ENCODE measurements at regions not wholly inside any gene's neighbourhood (a gene's known extent, or its start where the extent isn't known, plus 50 kb on each side); places are given as distances from the start of the nearest gene placed in this dataset.
"Not testable (repeated sequence)": the region's sequence is repeated elsewhere in the genome, so short reads cannot be mapped to it uniquely, and the experiment has no call there.

- DNase-seq (ENCODE audit: low spot score), result no peak
Measured at GRCh38 chr3:165521131-165521871, 315.9 kb downstream of the BCHE start.

GRCh38 chr3:165519687-165520086 is 317.5 kb downstream of the BCHE start:
- DNase-seq (ENCODE audit: low spot score), result no peak

- no peak for DNase-seq (ENCODE audit: low spot score)
Measured at GRCh38 chr3:165518346-165518745, 318.9 kb downstream of the BCHE start.

GRCh38 chr3:165513715-165514701 is 317.8 kb upstream of the SLITRK3 start:
- no peak for DNase-seq (ENCODE audit: low spot score)

- no peak for DNase-seq (ENCODE audit: low spot score)
Measured at GRCh38 chr3:165507576-165507975, 311.4 kb upstream of the SLITRK3 start.

GRCh38 chr3:165507060-165507459 is 310.9 kb upstream of the SLITRK3 start:
- no peak for DNase-seq (ENCODE audit: low spot score)

GRCh38 chr3:165505657-165506056 is 309.5 kb upstream of the SLITRK3 start:
- no peak for DNase-seq (ENCODE audit: low spot score)

GRCh38 chr3:165504554-165504953 is 308.4 kb upstream of the SLITRK3 start:
- no peak for DNase-seq (ENCODE audit: low spot score)

- DNase-seq (ENCODE audit: low spot score), result no peak
Measured at GRCh38 chr3:165503825-165504224, 307.6 kb upstream of the SLITRK3 start.

- no peak for DNase-seq (ENCODE audit: low spot score)
Measured at GRCh38 chr3:165503346-165503745, 307.2 kb upstream of the SLITRK3 start.

GRCh38 chr3:165502707-165503106 is 306.5 kb upstream of the SLITRK3 start:
- no peak for DNase-seq (ENCODE audit: low spot score)

- DNase-seq (ENCODE audit: low spot score), result not testable (repeated sequence)
Measured at GRCh38 chr3:165498742-165499141, 302.6 kb upstream of the SLITRK3 start.

- DNase-seq (ENCODE audit: low spot score), result no peak
Measured at GRCh38 chr3:165491487-165491886, 295.3 kb upstream of the SLITRK3 start.

- DNase-seq (ENCODE audit: low spot score), result no peak
Measured at GRCh38 chr3:165476399-165477060, 280.3 kb upstream of the SLITRK3 start.

- DNase-seq (ENCODE audit: low spot score), result no peak
Measured at GRCh38 chr3:165466856-165467255, 270.7 kb upstream of the SLITRK3 start.

GRCh38 chr3:165464736-165465135 is 268.6 kb upstream of the SLITRK3 start:
- DNase-seq (ENCODE audit: low spot score), result no peak

GRCh38 chr3:165463531-165463930 is 267.3 kb upstream of the SLITRK3 start:
- DNase-seq (ENCODE audit: low spot score), result no peak

GRCh38 chr3:165462636-165463334 is 266.6 kb upstream of the SLITRK3 start:
- no peak for DNase-seq (ENCODE audit: low spot score)

- DNase-seq (ENCODE audit: low spot score), result no peak
Measured at GRCh38 chr3:165459924-165460835, 264.0 kb upstream of the SLITRK3 start.

GRCh38 chr3:165459111-165459510 is 262.9 kb upstream of the SLITRK3 start:
- DNase-seq (ENCODE audit: low spot score), result no peak

- no peak for DNase-seq (ENCODE audit: low spot score)
Measured at GRCh38 chr3:165457096-165457495, 260.9 kb upstream of the SLITRK3 start.

Measured in AG20443 (cell line).